NCI-H1092 (cell line): ENCODE measurements at regions not wholly inside any gene's neighbourhood (a gene's known extent, or its start where the extent isn't known, plus 50 kb on each side); places are given as distances from the start of the nearest gene placed in this dataset.

ENCODE experiments used
- DNase-seq: peaks from one replicate; lab custom pipeline; 2025; lab: John Stamatoyannopoulos, UW

DNA sequence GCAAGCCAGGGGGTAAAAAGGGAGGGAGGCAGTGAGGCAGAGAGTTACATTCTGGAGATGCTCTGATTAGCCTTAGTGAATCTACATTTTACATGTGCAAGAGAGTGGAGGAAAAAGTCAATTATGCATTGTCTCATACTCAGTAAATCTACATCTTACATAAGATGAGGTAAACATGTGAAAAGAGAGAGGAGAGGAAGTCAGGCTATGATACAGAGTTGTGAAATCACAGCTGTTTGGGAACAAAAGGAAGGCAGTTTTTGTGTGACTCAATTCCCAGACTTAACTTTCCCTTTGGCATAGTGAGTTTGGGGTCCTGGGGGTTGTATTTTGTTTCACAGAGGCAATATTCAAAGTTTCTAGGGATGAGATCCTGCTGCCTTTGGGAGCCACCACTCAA, 67.8 kb downstream of the GP2 start:
- DNase-seq = no peak

DNA sequence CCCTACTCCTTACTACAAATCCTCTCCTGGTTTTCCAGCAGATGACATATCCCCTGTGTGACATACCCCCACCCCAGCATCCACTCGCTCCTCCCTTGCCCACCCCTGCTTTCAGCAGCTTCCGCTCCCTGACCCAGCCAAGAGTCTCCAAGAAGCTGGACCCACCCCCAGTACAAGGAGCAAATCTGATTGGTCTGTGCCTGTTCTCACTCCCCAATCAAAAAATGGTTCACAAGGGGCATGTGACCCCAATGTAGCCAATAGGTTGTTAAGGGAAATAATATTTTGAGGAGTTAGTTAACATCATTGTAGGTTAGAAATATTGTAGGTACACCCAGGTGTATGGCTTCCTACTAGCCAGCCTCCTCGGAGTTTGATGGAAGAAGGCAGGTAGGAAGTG, 70.1 kb downstream of the GP2 start:
- DNase-seq = no peak

DNA sequence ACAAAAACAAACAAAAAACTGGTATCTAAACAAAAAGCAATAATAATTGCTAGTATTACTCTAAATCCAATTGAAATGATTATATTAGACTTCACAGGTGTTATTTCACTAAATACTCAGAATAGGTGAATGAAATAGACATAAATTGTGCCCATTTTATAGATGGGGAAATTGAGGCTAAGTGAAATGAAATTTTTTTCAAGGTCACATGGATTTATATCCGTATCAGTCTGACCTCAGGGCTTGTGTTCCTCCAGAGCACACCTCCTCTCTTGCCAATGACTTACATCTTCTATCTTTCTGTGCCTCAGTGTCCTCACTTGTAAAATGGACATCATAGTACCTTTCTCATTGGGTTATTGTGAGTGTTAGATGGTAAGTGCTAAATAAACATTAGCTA, 72.3 kb downstream of the GP2 start:
- DNase-seq = no peak

DNA sequence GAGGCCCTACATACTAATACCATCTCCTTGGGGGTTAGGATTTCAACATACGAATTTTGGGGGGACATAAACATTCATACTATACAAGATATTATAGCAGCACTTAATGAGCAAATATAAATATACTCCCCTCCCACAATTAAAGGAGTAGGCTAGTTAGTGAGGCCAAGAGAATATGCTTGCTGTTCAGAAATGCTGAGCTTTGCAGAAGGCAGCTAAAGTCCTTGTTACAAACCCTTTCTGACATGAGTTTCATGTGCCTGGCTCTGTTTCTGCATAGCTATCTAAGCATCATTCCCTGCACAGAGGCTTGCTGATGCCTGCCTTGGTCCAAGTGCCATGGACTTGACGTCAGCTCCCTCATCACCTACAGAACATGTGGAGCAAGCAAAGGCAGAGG, 73.5 kb downstream of the GP2 start:
- DNase-seq = no peak

DNA sequence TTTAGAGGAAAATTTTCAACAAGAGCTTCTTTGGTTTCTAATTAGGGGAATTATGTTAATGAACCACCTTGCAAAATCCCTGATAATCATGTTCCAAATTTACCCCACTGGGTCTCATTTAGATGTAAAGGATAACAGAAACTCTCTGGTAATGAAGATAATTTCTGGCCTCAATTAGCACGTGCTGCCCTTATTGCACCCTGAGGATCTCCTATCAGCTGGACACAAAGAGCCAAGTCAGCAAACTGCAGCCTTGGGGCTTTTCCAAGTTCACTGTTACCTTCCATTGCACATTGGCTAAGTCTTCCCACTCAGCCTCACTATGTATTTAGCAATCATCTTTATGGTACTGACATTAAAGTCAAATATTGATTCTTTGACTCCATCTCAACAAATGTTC, 78.1 kb downstream of the GP2 start:
- DNase-seq = peak; percentile 28

DNA sequence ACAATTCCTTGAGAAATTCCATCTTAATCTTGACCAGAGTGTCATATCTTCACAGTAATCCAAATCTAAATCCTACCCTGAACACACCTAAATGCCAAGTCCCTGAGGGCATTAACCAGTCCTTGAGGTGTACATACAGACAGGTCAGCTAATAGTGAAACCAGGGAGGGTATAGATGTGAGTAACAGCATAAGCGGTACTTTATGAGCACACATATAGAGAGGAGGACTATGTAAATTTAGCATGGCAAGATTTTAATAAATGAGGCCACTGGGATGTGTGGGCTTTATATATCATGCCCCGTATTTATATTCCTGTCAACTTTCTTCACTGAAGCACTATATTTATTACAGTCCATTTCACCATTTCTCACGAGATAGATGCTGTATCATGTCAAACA, 80.2 kb downstream of the GP2 start:
- no peak for DNase-seq

DNA sequence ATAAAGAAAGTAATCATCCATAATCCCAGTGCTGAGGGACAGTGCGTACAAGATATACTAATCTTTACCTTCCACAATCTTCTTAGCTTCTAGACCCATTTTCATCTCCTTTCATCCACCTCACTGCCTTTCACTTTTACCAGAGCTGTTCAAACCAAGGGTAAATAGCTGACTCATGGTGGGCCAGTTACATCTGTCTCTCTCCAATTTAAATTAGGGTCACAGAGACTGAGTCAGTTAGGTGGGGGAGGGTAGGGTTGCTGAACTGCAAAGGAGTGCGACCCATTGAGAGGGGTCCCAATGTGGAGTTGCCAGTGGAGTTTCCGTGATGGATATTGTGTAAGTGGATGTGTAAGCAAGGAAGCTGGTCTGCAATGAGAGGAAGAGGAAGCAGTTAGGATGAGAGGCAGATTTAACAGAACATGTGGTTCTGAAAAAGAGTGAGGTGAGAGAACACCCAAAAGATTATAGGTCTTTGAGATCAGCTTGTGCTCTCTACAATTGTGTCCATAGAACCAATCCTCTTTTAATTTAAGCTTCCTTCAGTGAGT, 83.5 kb downstream of the GP2 start:
- DNase-seq = no peak

DNA sequence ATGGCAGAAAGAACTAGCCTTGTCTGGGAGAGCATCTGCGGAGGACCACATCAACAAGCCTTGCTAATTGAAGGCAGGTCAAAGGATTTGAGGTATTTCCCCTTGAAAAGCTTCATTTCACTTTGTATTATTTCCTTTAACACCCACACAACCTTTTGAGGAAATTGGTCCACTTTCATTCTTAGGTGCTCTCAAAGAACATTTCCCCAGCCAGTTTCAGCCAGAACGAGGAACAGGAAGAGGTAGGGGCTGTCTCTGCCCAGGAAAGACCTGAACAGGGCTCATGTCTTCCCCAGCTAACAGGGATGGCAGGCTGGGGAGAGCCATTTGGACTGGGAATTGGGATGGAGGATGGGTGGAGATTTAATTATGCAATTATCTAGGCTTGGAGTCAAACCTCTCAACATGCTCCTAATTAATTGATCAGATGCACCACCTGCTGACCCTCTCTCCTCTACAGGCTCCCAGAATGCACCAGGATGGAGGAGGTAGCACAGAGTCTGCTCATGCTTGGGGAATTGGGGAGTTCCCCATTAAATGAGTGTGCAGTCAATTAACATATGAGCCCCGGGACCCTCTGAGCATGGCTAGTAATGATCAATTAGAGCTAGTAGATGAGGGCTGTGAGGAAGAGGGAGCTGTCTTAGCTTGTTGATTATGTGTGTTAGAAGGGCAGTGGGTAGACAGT, 84.6 kb downstream of the GP2 start:
- DNase-seq = no peak

DNA sequence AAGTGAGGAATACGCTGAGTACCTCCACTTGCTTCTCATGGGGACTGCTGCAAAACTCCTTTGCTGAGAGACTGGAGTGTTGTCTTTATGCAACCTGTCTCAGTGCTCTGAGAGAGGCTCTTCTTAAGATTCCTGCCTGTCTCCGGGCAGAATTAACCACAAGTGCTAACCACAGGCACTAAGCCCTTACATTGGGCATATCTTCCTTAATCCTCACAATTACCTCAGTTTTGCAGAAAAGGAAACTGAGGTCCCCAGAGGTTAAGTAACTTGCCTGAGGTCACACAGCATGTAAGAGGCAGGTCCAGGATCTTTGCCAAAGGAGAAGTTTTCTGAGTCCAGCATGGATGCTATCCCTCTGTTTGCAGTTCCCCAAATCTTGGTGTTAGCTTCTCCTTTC, 86.0 kb downstream of the GP2 start:
- no peak for DNase-seq

DNA sequence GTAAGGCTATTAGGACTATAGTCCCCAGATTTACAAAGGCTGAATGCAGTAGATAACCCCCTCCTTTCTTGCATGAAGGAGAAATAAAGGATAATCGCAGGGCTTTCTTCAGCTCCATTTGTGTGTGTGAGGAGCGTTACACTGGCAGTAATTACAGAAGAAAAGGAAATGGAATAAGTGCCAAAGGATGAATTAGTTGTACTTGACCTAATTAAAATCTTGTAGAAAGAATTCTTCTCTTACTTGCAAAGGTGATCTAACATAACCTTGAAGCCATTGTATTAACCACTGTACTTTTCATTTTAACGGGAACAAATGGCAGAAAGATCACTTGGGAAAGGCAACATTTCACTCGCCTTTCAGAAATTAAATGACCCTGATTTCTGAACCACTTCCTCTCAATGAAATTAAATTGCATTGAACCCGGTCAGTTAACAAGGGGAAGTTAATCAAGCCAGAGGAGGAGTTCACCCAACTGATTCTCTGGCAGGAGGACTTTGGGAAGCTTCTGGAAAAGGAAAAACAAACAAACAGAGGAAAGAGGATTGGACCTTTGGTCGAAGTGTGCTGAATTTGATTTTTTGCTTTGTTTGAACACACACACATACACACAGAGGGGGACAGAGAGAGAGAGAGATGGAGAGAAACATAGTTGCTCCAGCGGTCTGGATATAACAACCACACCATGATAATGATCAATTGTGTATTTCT, 90.6 kb downstream of the GP2 start:
- no peak for DNase-seq

DNA sequence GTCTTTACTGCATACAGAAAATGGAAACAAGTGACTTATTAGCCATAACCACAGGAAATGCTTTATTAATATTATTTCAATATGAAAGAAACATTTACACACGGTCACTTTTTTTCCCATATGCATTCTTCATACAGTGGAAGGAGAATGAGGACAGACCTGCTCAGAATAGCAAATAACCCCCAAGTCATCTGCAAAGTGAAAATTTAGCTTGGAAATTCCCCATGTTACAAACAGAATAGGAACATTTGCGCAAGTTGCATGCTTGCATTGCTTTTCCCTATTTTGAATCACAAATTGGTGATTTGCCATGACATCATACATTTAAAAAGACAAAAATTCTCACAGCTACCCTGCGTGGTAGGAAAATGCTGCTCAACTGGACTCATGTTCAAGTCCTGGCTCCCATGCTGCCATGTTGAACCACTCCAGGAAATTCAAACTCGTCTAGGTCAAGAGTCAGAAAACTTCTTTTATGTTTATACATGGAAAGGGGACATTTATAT, 102.0 kb downstream of the GP2 start:
- DNase-seq = no peak

DNA sequence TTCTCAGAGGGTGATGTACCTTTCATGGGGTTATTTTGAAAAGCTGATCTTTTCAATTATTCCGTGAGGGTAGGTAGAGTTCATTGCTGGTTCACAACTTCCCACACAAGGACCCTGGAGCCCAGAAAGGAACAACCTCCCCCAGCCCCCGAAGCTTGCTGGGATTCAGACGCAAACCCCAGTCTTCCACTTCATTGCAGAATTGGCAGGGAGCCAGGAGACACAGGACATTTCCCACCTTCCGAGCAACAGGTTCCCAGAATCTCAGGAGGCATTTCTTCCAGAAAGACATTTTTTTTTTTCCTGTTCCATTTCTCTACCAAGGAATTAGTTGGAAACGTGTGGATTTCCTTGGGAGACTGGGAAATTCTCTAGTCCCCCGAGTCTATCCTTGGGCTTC, 106.1 kb downstream of the GP2 start:
- DNase-seq = no peak

DNA sequence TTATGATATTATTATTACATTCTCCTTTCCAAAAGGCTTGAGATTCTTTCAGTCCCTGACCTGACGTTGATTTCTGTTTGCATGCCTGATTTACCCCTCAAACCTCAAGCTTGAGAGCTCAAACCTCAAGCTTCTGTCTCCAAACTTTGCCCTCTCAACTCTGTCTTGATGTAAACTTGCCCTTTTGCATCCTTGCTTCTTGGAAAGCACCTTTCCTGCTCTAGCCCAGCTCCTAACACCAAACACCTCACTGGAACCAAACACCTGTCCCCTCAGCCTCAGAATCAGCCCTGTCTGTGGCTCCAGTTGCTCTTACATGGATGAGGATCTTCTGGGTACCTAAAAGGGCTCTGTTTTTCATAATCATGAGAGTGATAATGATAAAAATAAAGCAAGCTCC, 109.2 kb downstream of the GP2 start:
- no peak for DNase-seq

DNA sequence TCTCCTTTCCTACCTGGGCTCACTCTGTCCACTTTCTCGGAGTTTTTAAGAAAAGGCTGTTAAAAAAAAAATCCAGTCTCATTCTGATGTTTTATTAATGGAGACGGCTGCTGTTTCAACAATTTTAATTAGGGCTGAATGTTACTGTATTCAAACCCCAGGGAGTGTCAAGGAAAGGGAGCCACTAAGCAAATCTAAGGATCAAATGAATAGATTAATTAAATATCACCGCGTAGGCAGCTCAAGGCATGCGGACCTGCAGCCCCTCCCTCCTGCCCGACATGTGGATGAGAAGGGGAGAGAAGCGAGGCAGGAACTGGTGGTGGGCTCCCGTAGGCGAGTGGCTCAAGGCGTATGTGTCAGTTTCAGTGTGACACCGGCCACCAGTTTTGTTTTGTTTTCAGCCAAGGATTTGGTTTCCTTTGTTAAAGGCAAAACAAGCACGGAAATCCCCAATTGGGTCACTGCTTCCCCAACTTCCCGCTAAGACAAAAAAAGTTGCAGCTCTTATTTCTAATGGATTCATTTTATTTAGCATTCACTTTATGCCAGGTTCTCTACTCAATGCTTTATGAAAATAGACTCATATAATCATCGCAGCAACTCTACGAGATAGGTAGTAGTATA, 110.6 kb downstream of the GP2 start:
- DNase-seq = no peak

DNA sequence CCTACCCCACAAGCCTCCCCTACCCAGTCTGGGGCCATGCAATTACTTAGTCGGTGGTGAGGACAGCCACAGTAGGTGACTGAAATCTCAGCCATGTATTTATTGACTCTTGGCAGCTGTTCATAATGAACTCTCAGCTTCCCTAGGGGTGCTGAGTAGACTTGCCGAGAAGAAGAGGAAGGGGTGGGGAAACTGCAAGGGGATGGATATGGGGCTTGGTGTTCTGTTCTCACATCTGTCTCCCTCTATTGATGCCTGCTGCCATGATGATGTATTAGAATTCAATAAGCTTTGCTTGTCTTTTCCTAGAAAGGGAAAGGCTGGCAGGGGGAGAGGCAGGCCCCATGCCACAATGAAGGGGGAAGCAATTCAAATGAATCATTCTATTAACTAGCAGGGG, 112.9 kb downstream of the GP2 start:
- peak; percentile 55 for DNase-seq

DNA sequence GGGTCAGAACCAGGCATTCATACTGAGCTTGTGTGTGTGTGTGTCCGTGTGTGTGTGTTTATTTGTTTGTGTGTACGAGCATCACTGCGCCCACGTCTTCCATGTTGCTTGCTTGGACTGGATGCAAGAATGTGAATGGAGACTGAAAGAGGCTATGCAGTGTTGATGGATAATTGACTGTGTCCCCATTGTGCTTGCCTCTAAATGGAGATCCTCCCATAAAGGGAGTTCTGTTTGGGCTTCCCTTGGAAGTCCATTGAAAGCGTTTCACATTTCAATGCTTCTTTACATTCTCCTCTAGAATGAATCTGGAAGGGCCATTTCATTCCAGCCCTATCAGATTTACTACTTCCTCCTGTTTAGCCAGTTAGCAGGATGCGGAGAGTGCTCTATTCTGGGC, 124.0 kb downstream of the GP2 start:
- no peak for DNase-seq

DNA sequence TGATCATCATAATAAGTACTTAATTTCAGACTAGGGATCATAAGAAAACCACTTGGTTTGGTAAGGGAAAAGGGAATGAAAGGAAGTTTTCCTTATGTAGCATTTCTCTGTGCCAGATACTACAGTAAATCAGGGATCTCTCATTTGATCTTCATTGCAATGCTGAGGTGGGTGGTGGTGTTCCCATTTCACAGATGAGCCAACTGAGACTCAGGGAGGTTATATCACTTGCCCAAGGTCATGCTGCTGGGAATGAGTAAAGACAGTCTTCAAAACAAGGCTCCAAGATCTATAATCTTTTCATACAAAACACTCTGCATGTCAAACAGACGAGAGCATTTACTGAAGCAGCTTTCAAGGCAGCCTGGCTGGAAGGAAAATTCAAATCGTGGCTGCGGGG, 124.6 kb downstream of the GP2 start:
- no peak for DNase-seq

DNA sequence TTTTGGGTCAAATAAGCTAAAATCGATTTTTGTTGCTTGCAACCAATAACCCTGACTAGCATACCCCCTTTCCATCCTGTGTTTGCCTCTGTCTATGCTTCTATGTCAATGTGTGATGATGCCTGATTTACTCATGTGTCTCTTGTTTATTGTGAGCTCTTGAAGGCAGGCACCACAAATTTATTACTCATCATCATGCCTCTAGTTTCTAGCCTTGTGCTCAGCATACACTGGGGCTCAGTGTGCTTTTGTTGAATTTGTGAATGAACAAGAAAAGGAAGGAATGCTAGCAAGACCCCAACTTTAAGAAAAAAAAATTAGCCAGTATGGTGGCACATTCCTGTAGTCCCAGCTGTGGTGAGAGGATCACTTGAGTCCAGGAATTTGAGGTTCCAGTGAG, 119.1 kb upstream of the GPR139 start:
- no peak for DNase-seq

DNA sequence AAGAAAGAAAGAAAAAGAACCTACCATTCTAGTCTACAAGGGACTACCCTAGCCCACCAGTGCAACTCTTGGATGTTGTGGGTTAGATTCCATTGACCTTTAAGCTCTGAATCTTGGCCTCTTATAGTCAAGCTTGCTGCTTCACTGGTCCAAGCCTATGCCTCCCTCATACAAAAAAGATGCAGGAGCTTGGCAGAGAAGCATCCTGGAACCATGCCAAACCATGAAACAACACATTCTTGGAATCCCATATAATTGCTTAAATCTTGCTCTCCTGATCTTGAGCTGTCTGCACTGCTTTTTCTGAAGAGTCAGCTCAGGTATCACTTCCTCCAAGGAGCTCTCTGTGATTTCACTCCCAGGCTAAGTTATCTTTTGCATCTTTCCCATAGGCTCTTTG, 117.9 kb upstream of the GPR139 start:
- no peak for DNase-seq

DNA sequence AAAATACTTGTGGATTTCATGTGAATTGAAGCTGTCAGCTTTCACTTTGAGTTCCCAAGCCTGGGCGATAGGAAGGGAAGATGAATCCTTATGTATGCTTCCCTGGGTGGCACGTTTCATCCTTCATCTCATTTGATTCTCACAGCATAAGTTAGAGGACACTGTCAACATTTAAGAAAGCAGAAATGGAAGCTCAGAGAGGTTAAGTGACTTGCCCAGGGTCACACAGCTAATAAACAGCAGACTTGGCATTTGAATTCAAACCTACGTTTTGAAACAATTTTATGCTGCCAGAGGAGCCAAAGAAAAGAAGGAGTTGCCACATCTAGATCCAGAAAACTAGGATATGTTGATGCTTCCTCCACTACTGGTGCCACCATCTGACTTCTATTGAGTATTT, 108.3 kb upstream of the GPR139 start:
- DNase-seq = no peak

DNA sequence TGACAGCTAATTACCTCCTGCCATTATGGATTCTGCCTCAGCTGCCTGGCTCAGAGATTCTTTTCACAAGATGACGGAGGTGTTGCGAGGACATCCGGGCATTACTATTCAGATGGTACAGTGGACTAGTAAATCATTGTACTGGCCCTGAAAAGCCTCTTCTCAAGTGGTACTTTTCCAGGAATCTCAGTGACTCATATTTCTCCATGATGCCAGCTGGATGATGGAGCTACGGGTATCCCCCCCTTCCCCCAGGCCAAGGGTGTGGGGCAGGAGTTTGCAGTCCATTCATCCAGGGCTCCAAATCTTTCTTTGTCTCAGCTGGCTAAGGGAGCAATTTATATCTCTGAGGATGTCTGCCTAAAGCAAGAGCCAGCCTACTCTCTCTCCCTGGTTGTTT, 107.7 kb upstream of the GPR139 start:
- peak; percentile 57 for DNase-seq

DNA sequence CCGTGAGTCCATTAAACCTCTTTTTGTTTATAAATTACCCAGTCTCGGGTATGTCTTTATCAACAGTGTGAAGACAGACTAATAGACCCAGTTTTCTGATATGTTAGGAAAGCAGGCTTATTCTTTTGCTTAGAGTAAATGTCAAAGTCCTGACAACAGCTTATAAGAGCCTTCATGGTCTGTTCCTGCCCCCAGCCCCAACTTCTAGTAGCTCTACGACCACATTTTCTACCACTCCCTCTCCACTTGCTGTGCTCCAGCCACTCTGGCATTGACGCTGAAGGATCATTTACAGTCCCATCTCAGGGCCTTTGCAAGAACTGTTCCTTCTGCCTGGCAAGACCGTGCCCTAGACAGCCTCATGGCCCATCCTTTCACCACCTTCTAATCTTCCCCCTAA, 104.6 kb upstream of the GPR139 start:
- no peak for DNase-seq

DNA sequence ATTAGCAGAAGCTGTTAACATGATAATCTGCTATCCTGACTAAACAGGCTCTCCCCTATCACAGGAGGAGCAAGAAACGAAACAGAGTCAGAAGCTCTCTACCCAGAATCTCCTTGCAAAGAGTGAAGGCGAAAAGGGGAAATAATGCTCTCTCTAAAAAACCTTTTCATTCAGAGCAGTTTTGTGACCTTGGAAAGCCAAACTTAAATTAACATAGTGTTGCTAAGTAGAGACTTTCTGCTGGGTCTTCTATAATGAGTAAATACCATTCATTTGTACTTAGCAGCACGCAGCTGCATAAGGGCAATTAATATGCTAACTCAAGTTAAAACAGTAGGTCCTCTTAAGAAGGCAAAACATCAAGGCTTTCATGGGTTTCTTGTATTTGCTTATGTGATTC, 101.7 kb upstream of the GPR139 start:
- no peak for DNase-seq
